H1 (cell line): ENCODE measurements at regions not wholly inside any gene's neighbourhood (a gene's known extent, or its start where the extent isn't known, plus 50 kb on each side); places are given as distances from the start of the nearest gene placed in this dataset.

Source experiments
- CTCF ChIA-PET: fragments of 300-600 bp; sonication (Branson Sonifier 250); formaldehyde crosslinking; loops from one replicate; lab custom pipeline; 2021; ENCODE audit not compliant: partially characterized antibody; lab: Charles Lee
- POLR2A ChIA-PET: fragments of 300-600 bp; sonication (Branson Sonifier 250); formaldehyde crosslinking; loops from one replicate; lab custom pipeline; 2021; ENCODE audit warnings: inconsistent platforms; ENCODE audit not compliant: partially characterized antibody; lab: Charles Lee
- DNase-seq, 2 experiments: peaks; one replicate each; pipeline versions ENCODE4 v3.0.0 to v3.0.0-alpha.2; 2010 to 2022; ENCODE audit warnings: low spot score in 2 of 2, low read depth in 1 of 2, mixed read lengths in 1 of 2
- FAIRE-seq: peaks from 2 replicates; lab custom pipeline; 2011; peaks lifted over from hg19 to GRCh38; lab: Jason Lieb, UNC
- H2AFZ ChIP-seq: 2 replicates; pipeline ENCODE4 v1.8.1; 2012; ENCODE audit warnings: low read length, inconsistent platforms
- H2AK5ac ChIP-seq: 2 replicates; pipeline ENCODE4 v1.6.1; 2013; ENCODE audit warnings: low read depth, low read length
- H2BK120ac ChIP-seq: replicated peaks from 2 replicates; pipeline ENCODE3; 2013; ENCODE audit warnings: low read depth, low read length, inconsistent platforms
- H2BK12ac ChIP-seq: 2 replicates; pipeline ENCODE4 v1.6.1; 2013; ENCODE audit warnings: low read depth, low read length
- H2BK15ac ChIP-seq: 2 replicates; pipeline ENCODE4 v1.6.1; 2013; ENCODE audit warnings: low read length
- H2BK20ac ChIP-seq: 2 replicates; pipeline ENCODE4 v1.6.1; 2013; ENCODE audit warnings: low read length
- H2BK5ac ChIP-seq: 2 replicates; pipeline ENCODE4 v1.6.1; 2013; ENCODE audit warnings: low read depth, low read length
- H3K14ac ChIP-seq: 2 replicates; pipeline ENCODE4 v1.6.1; 2013; ENCODE audit warnings: inconsistent platforms; ENCODE audit not compliant: insufficient read length
- H3K18ac ChIP-seq: 2 replicates; pipeline ENCODE4 v1.6.1; 2013; ENCODE audit warnings: low read length; ENCODE audit errors: extremely low read depth
- H3K23ac ChIP-seq: 2 replicates; pipeline ENCODE4 v1.6.1; 2013; ENCODE audit warnings: inconsistent platforms; ENCODE audit not compliant: insufficient read length
- H3K23me2 ChIP-seq: 2 replicates; pipeline ENCODE4 v1.6.1; 2013; ENCODE audit warnings: low read depth, low read length
- H3K27ac ChIP-seq: 2 replicates; pipeline ENCODE4 v1.6.1; 2011; ENCODE audit warnings: low read depth, low read length, inconsistent platforms
- H3K27me3 ChIP-seq, 4 experiments: replicated peaks in 1 of 4; 1 replicate in 1 of 4; 2 replicates in 3 of 4; pipeline versions ENCODE4 v1.6.1 to v1.8.1; 2011 to 2013; ENCODE audit warnings: low read length in 3 of 4, mild to moderate bottlenecking in 3 of 4, inconsistent platforms in 2 of 4, mixed read lengths in 2 of 4, moderate library complexity in 1 of 4; ENCODE audit not compliant: control insufficient read depth in 3 of 4, insufficient read depth in 3 of 4; ENCODE audit errors: extremely low read depth in 1 of 4
- H3K36me3 ChIP-seq, 4 experiments: 2 replicates each; pipeline versions ENCODE4 v1.6.1 to v1.8.1; 2011 to 2013; ENCODE audit warnings: mild to moderate bottlenecking in 4 of 4, low read length in 3 of 4, moderate library complexity in 2 of 4, control low read depth in 1 of 4, inconsistent platforms in 1 of 4; ENCODE audit not compliant: insufficient read depth in 4 of 4, control insufficient read depth in 2 of 4
- H3K4ac ChIP-seq: replicated peaks from 2 replicates; pipeline ENCODE3; 2013; ENCODE audit warnings: low read length, low read depth, mixed read lengths, inconsistent platforms; ENCODE audit not compliant: insufficient read length
- H3K4me1 ChIP-seq, 4 experiments: replicated peaks in 1 of 4; 1 replicate in 1 of 4; 2 replicates in 3 of 4; pipeline versions ENCODE4 v1.6.1 to v1.8.1; 2011 to 2013; ENCODE audit warnings: low read length in 3 of 4, inconsistent platforms in 2 of 4, mixed read lengths in 1 of 4; ENCODE audit not compliant: insufficient read depth in 4 of 4, control insufficient read depth in 3 of 4
- H3K4me2 ChIP-seq, 2 experiments: 2 replicates each; pipeline versions ENCODE4 v1.6.1 to v1.8.1; 2011 to 2013; ENCODE audit warnings: low read depth in 2 of 2, low read length in 2 of 2, control low read depth in 1 of 2, inconsistent platforms in 1 of 2, mild to moderate bottlenecking in 1 of 2; ENCODE audit not compliant: insufficient read depth in 1 of 2
- H3K4me3 ChIP-seq, 4 experiments: fragments of 200-600, 300-600 bp in 1 of 4; sonication (generic), shearing (Covaris generic), sonication (Bioruptor Twin) in 1 of 4; 2 replicates each; pipeline versions ENCODE4 v1.5.1 to v1.8.1; 2011 to 2016; ENCODE audit warnings: low read length in 4 of 4, low read depth in 3 of 4, control low read depth in 2 of 4, inconsistent platforms in 2 of 4, mild to moderate bottlenecking in 2 of 4, mixed read lengths in 1 of 4, moderate library complexity in 1 of 4; ENCODE audit not compliant: insufficient read depth in 2 of 4; ENCODE audit errors: extremely low read depth in 1 of 4
- H3K56ac ChIP-seq: replicated peaks from 2 replicates; pipeline ENCODE3; 2013; ENCODE audit warnings: low read depth, mild to moderate bottlenecking, mixed read lengths, low read length, inconsistent platforms; ENCODE audit not compliant: insufficient read length
- H3K79me1 ChIP-seq: 2 replicates; pipeline ENCODE4 v1.6.1; 2013; ENCODE audit warnings: low read depth, low read length, control low read depth
- H3K79me2 ChIP-seq, 2 experiments: 2 replicates each; pipeline versions ENCODE4 v1.6.1 to v1.8.1; 2012 to 2013; ENCODE audit warnings: low read length in 2 of 2, mild to moderate bottlenecking in 2 of 2, inconsistent platforms in 1 of 2; ENCODE audit not compliant: insufficient read depth in 2 of 2, control insufficient read depth in 1 of 2
- H3K9ac ChIP-seq, 4 experiments: replicated peaks in 1 of 4; 1 replicate in 1 of 4; 2 replicates in 3 of 4; pipeline versions ENCODE4 v1.6.1 to v1.8.1; 2011 to 2013; ENCODE audit warnings: low read depth in 3 of 4, low read length in 3 of 4, control low read depth in 2 of 4, mild to moderate bottlenecking in 2 of 4, moderate library complexity in 2 of 4, inconsistent platforms in 1 of 4; ENCODE audit errors: extremely low read depth in 1 of 4
- H3K9me3 ChIP-seq, 2 experiments: 2 replicates each; pipeline versions ENCODE4 v1.6.1 to v1.8.1; 2012 to 2013; ENCODE audit warnings: mild to moderate bottlenecking in 2 of 2, moderate library complexity in 2 of 2, control low read depth in 1 of 2, inconsistent platforms in 1 of 2, low read depth in 1 of 2, low read length in 1 of 2, mixed read lengths in 1 of 2; ENCODE audit not compliant: insufficient read depth in 2 of 2
- H4K20me1 ChIP-seq, 2 experiments: replicated peaks in 1 of 2; 2 replicates each; pipeline versions ENCODE3 to v1.8.1; 2011 to 2013; ENCODE audit warnings: inconsistent platforms in 2 of 2, low read length in 2 of 2, mild to moderate bottlenecking in 1 of 2; ENCODE audit not compliant: insufficient read depth in 2 of 2, control insufficient read depth in 1 of 2
- H4K5ac ChIP-seq: 2 replicates; pipeline ENCODE4 v1.6.1; 2013; ENCODE audit warnings: low read length, low read depth, mixed read lengths, inconsistent platforms; ENCODE audit not compliant: insufficient read length
- H4K8ac ChIP-seq: 2 replicates; pipeline ENCODE4 v1.8.0; 2013; ENCODE audit warnings: mild to moderate bottlenecking, moderate library complexity, low read length, inconsistent platforms; ENCODE audit not compliant: insufficient read depth; ENCODE audit errors: extremely low read depth
- H4K91ac ChIP-seq: replicated peaks from 2 replicates; pipeline ENCODE3; 2013; ENCODE audit warnings: low read length, mixed read lengths, inconsistent platforms; ENCODE audit not compliant: insufficient read length
- BCL11A ChIP-seq, 2 experiments: IDR thresholded peaks; one replicate each; pipeline ENCODE4 v1.6.1; 2011; ENCODE audit warnings: low read depth in 2 of 2, low read length in 2 of 2, mild to moderate bottlenecking in 2 of 2
- CHD1 ChIP-seq: IDR thresholded peaks from 2 replicates; pipeline ENCODE4 v1.6.1; 2012; ENCODE audit warnings: low read depth, low read length, improper control_type of control experiment
- CHD2 ChIP-seq: IDR thresholded peaks from 2 replicates; pipeline ENCODE4 v1.6.1; 2012; ENCODE audit warnings: low read length, improper control_type of control experiment
- EGR1 ChIP-seq: IDR thresholded peaks from 2 replicates; pipeline ENCODE4 v1.6.1; 2011; ENCODE audit warnings: low read depth, low read length, borderline replicate concordance
- EP300 ChIP-seq, 2 experiments: IDR thresholded peaks; 1 replicate in 1 of 2; 2 replicates in 1 of 2; pipeline ENCODE4 v1.6.1; 2011 to 2012; ENCODE audit warnings: low read depth in 2 of 2, low read length in 2 of 2, mild to moderate bottlenecking in 2 of 2, borderline replicate concordance in 1 of 2, inconsistent platforms in 1 of 2, moderate library complexity in 1 of 2
- EZH2 ChIP-seq: fragments of 200-600 bp; sonication (generic); IDR thresholded peaks from 2 replicates; pipeline ENCODE4 v1.7.1; 2012; ENCODE audit warnings: low read depth, mild to moderate bottlenecking, moderate library complexity, low read length, inconsistent platforms; ENCODE audit not compliant: severe bottlenecking
- POLR2A ChIP-seq, 2 experiments: IDR thresholded peaks; 1 replicate in 1 of 2; 2 replicates in 1 of 2; pipeline ENCODE4 v1.6.1; 2011; ENCODE audit warnings: low read depth in 2 of 2, low read length in 2 of 2, mild to moderate bottlenecking in 2 of 2; ENCODE audit errors: control extremely low read depth in 1 of 2
- SP4 ChIP-seq: IDR thresholded peaks from 2 replicates; pipeline ENCODE4 v1.6.1; 2012; ENCODE audit warnings: low read length, inconsistent platforms
- SUZ12 ChIP-seq: fragments of 200-600 bp; sonication (generic); IDR thresholded peaks from 2 replicates; pipeline ENCODE4 v1.6.1; 2012; ENCODE audit warnings: mild to moderate bottlenecking, inconsistent platforms, low read length, moderate library complexity, mixed read lengths
- TAF7 ChIP-seq: optimal IDR thresholded peaks from 2 replicates; pipeline ENCODE3; 2011; ENCODE audit warnings: low read depth, mild to moderate bottlenecking, inconsistent platforms, low read length, moderate library complexity, borderline replicate concordance
- YY1 ChIP-seq: IDR thresholded peaks from 2 replicates; pipeline ENCODE4 v1.6.1; 2011; ENCODE audit warnings: low read depth, mild to moderate bottlenecking, low read length
- WGBS, 2 experiments: shearing (Covaris generic) in 1 of 2; methylation state at CpG; one replicate each; pipeline versions ENCODE4 v1.1.6 to v1.1.7; 2013 to 2015; ENCODE audit warnings: low lambda C conversion rate in 2 of 2, mixed read lengths in 2 of 2, inconsistent platforms in 1 of 2, low coverage in 1 of 2, missing lambda C conversion rate in 1 of 2; ENCODE audit not compliant: insufficient replicate concordance in 2 of 2, insufficient coverage in 1 of 2, insufficient read length in 1 of 2; ENCODE audit errors: extremely low coverage in 1 of 2, missing lambda C conversion rate in 1 of 2; 5-methylcytosine and 5-hydroxymethylcytosine counted together

- Histone ChIP-seq H4K5ac (no peak overlapping the region), H3K36me3 (no peaks in the 10 kb centered on the region), H3K23me2 (peaks cover 7% of the 10 kb centered on the region; the same call in 1 of the 2 replicates), H2BK12ac (no peak overlapping the region), H3K4me3 (no peak overlapping the region), H3K18ac (no peak overlapping the region), H3K9me3 (no peaks in the 10 kb centered on the region), H4K8ac (no peak overlapping the region), H2AK5ac (no peak overlapping the region), H3K27ac (no peak overlapping the region), H3K4me1 (no peaks in the 10 kb centered on the region), H3K9ac (no peak overlapping the region), H3K79me1 (no peaks in the 10 kb centered on the region), H3K14ac (no peak overlapping the region), H3K4me2 (no peak overlapping the region), H3K23ac (no peak overlapping the region), H2BK20ac (no peak overlapping the region), H3K56ac (no peak overlapping the region), H2BK5ac (no peak overlapping the region), H3K79me2 (no peaks in the 10 kb centered on the region), H2AFZ (no peak overlapping the region), H2BK120ac (no peak overlapping the region), H3K27me3 (no peaks in the 10 kb centered on the region), H2BK15ac (no peak overlapping the region), H4K20me1 (peaks cover 0 to 3% of the 10 kb centered on the region in 2 experiments), H3K4ac (no peak overlapping the region), H4K91ac (no peak overlapping the region)
- DNase-seq (no peak), FAIRE-seq (no peak)
- POLR2A ChIA-PET, result no interaction called here
- WGBS, 2 experiments, result 67% methylated on average over 1 of the region's 1 CpG; no CpG with 5 or more reads in 1 of the 2 experiments
- CTCF ChIA-PET, result interaction anchor here (1.4 kb wide), 1 partner anchor 31 kb away, joined by 5 read pairs; no protein-coding TSS in a partner anchor
- TF ChIP-seq SUZ12 (no peak), BCL11A (IDR thresholded peaks at IDR 0.05; ENCODE audit: low read depth in 2 of 2, low read length in 2 of 2) (no peak), EZH2 (no peak), TAF7 (no peak), EP300 (IDR thresholded peaks at IDR 0.05; ENCODE audit: borderline replicate concordance in 1 of 2, low read depth in 2 of 2, low read length in 2 of 2) (no peak), CHD2 (no peak), YY1 (no peak), CHD1 (no peak), POLR2A (IDR thresholded peaks at IDR 0.05; ENCODE audit: control extremely low read depth in 1 of 2, low read depth in 2 of 2, low read length in 2 of 2) (no peak), SP4 (no peak), EGR1 (no peak)
Observed at GRCh38 chr12:108021141-108021540, 107.9 kb upstream of the WSCD2 start.
